A549 (cell line): ENCODE measurements at regions not wholly inside any gene's neighbourhood (a gene's known extent, or its start where the extent isn't known, plus 50 kb on each side); places are given as distances from the start of the nearest gene placed in this dataset.

Experiments
- ATAC-seq, 2 experiments: fragments of 200-7000 bp in 1 of 2; fragments of >200 bp in 1 of 2; cut with Nextera tagmentation in 1 of 2; cut with Tn5 transposase in 1 of 2; 3 replicates each; pipeline versions ENCODE4 v1.8.0 to v1.9.1; 2018 to 2020; ENCODE audit warnings: mild to moderate bottlenecking in 1 of 2, moderate library complexity in 1 of 2
- CTCF ChIA-PET: fragments of 300-600 bp; sonication (Branson Sonifier 250); formaldehyde crosslinking; extraction: SDS; loops from one replicate; lab custom pipeline; 2021; ENCODE audit warnings: antibody characterized with exemption, inconsistent platforms; lab: Yijun Ruan, JAX
- POLR2A ChIA-PET: fragments of 350-600 bp; formaldehyde crosslinking; extraction: SDS; loops from one replicate; lab custom pipeline; 2021; ENCODE audit warnings: antibody characterized with exemption, inconsistent platforms; lab: Yijun Ruan, JAX
- DNase-seq, 2 experiments: peaks; one replicate each; pipeline versions ENCODE4 v3.0.0 to v3.0.0-alpha.2; 2011 to 2016; ENCODE audit warnings: low read depth in 1 of 2, low spot score in 1 of 2
- FAIRE-seq: peaks from 2 replicates; lab custom pipeline; 2011; peaks lifted over from hg19 to GRCh38; lab: Jason Lieb, UNC
- H3K27ac ChIP-seq, 2 experiments: fragments of >200 bp; sonication (Bioruptor Twin); formaldehyde crosslinking; 3 replicates each; pipeline ENCODE4 v1.5.1; 2016 to 2017
- H3K4me1 ChIP-seq: fragments of >200 bp; sonication (Bioruptor Twin); formaldehyde crosslinking; 3 replicates; pipeline ENCODE4 v1.6.1; 2016
- H3K4me2 ChIP-seq: fragments of >200 bp; sonication (Bioruptor Twin); formaldehyde crosslinking; 3 replicates; pipeline ENCODE4 v1.6.1; 2016
- H3K4me3 ChIP-seq: fragments of >200 bp; sonication (Bioruptor Twin); formaldehyde crosslinking; 3 replicates; pipeline ENCODE4 v1.5.1; 2016
- H3K9me3 ChIP-seq: fragments of >200 bp; sonication (Bioruptor Twin); formaldehyde crosslinking; 3 replicates; pipeline ENCODE4 v1.6.1; 2016
- CBX8 ChIP-seq: fragments of 200-600 bp; sonication (generic); IDR thresholded peaks from 2 replicates; pipeline ENCODE4 v1.6.1; 2016
- CHD2 ChIP-seq: fragments of 150-350 bp; IDR thresholded peaks from 2 replicates; pipeline ENCODE4 v1.6.1; 2014; ENCODE audit warnings: low read length; ENCODE audit not compliant: partially characterized antibody
- EP300 ChIP-seq, 2 experiments: fragments of >200 bp; sonication (Bioruptor Twin); formaldehyde crosslinking; IDR thresholded peaks; 2 replicates in 1 of 2; 3 replicates in 1 of 2; pipeline ENCODE4 v1.6.1; 2016 to 2017
- FOXS1 ChIP-seq: fragments of 250-450 bp; sonication (Bioruptor Pico); IDR thresholded peaks from 2 replicates; pipeline ENCODE4 v1.5.0; 2020; ENCODE audit warnings: mild to moderate bottlenecking, moderate library complexity
- GATA3 ChIP-seq: IDR thresholded peaks from 2 replicates; pipeline ENCODE4 v1.6.1; 2012; ENCODE audit warnings: borderline replicate concordance
- HMGXB4 ChIP-seq: fragments of 250-450 bp; sonication (Bioruptor Pico); IDR thresholded peaks from 2 replicates; pipeline ENCODE4 v1.5.0; 2021; ENCODE audit warnings: mild to moderate bottlenecking, moderate library complexity, borderline replicate concordance
- HOXB5 ChIP-seq: fragments of 250-450 bp; sonication (Bioruptor Pico); IDR thresholded peaks from 2 replicates; pipeline ENCODE4 v1.5.0; 2020; ENCODE audit warnings: mild to moderate bottlenecking, moderate library complexity
- JUNB ChIP-seq: fragments of >200 bp; sonication (Bioruptor Twin); formaldehyde crosslinking; IDR thresholded peaks from 2 replicates; pipeline ENCODE4 v1.6.1; 2016
- KDM1A ChIP-seq: fragments of 200-600 bp; sonication (generic); IDR thresholded peaks from 2 replicates; pipeline ENCODE4 v1.6.1; 2016; ENCODE audit warnings: low read depth, mild to moderate bottlenecking
- KDM5A ChIP-seq: fragments of 200-600 bp; sonication (generic); IDR thresholded peaks from 2 replicates; pipeline ENCODE4 v1.6.1; 2016; ENCODE audit warnings: antibody characterized with exemption, mild to moderate bottlenecking
- MAZ ChIP-seq: fragments of 150-350 bp; IDR thresholded peaks from 2 replicates; pipeline ENCODE4 v1.6.1; 2014; ENCODE audit warnings: antibody characterized with exemption, low read depth, low read length, borderline replicate concordance
- MYC ChIP-seq: IDR thresholded peaks from 2 replicates; pipeline ENCODE4 v1.6.1; 2012; ENCODE audit warnings: mild to moderate bottlenecking, inconsistent platforms, low read length, improper control_type of control experiment, borderline replicate concordance
- NPAS2 ChIP-seq: fragments of 250-450 bp; sonication (Bioruptor Pico); IDR thresholded peaks from 2 replicates; pipeline ENCODE4 v1.8.0; 2022; ENCODE audit warnings: mild to moderate bottlenecking, moderate library complexity, borderline replicate concordance
- PHF8 ChIP-seq: fragments of 200-600 bp; sonication (generic); IDR thresholded peaks from 2 replicates; pipeline ENCODE4 v1.6.1; 2016; ENCODE audit warnings: low read depth, mild to moderate bottlenecking, antibody characterized with exemption, moderate library complexity, borderline replicate concordance
- RAD21 ChIP-seq, 2 experiments: fragments of >200 bp in 1 of 2; sonication (Bioruptor Twin) in 1 of 2; formaldehyde crosslinking in 1 of 2; IDR thresholded peaks in 1 of 2; conservative IDR thresholded peaks in 1 of 2; 2 replicates in 1 of 2; 3 replicates in 1 of 2; pipeline ENCODE4 v1.6.1; 2012 to 2018; ENCODE audit warnings: inconsistent platforms in 1 of 2
- RARB ChIP-seq: fragments of 250-450 bp; sonication (Bioruptor Pico); IDR thresholded peaks from 2 replicates; pipeline ENCODE4 v1.8.0; 2021; ENCODE audit warnings: mild to moderate bottlenecking, moderate library complexity
- RCOR1 ChIP-seq: fragments of 150-350 bp; IDR thresholded peaks from 2 replicates; pipeline ENCODE4 v1.6.1; 2014; ENCODE audit warnings: antibody characterized with exemption, low read length, low read depth
- RFX5 ChIP-seq: fragments of 450-650 bp; IDR thresholded peaks from 2 replicates; pipeline ENCODE4 v1.7.1; 2014; ENCODE audit warnings: antibody characterized with exemption, mild to moderate bottlenecking, moderate library complexity
- RNF2 ChIP-seq: fragments of 200-600 bp; sonication (generic); IDR thresholded peaks from 2 replicates; pipeline ENCODE4 v1.6.1; 2016; ENCODE audit warnings: low read depth, mild to moderate bottlenecking, antibody characterized with exemption, moderate library complexity, borderline replicate concordance
- TP53 ChIP-seq: fragments of 250-450 bp; sonication (Bioruptor Pico); IDR thresholded peaks from 2 replicates; pipeline ENCODE4 v1.5.0; 2021; ENCODE audit warnings: mild to moderate bottlenecking, moderate library complexity
- ZC3H11A ChIP-seq: fragments of 450-650 bp; IDR thresholded peaks from 2 replicates; pipeline ENCODE4 v1.6.1; 2014; ENCODE audit warnings: antibody characterized with exemption, mild to moderate bottlenecking
- ZNF302 ChIP-seq: fragments of 250-450 bp; sonication (Bioruptor Pico); IDR thresholded peaks from 2 replicates; pipeline ENCODE4 v1.9.0; 2021; ENCODE audit warnings: inconsistent platforms, mild to moderate bottlenecking, moderate library complexity
- WGBS: methylation state at CpG from one replicate; pipeline ENCODE4 v1.1.6; 2017; ENCODE audit errors: missing lambda C conversion rate; 5-methylcytosine and 5-hydroxymethylcytosine counted together
- TF ChIP-seq, protein P1 (sequence below): fragments of 200-600 bp; sonication (generic); IDR thresholded peaks from 2 replicates; pipeline ENCODE4 v1.6.1; 2016; ENCODE audit warnings: antibody characterized with exemption, mild to moderate bottlenecking, moderate library complexity
- TF ChIP-seq, protein P2 (sequence below): fragments of 250-450 bp; sonication (Bioruptor Pico); IDR thresholded peaks from 2 replicates; pipeline ENCODE4 v1.5.0; 2020; ENCODE audit warnings: low read depth, mild to moderate bottlenecking, moderate library complexity

DNA sequence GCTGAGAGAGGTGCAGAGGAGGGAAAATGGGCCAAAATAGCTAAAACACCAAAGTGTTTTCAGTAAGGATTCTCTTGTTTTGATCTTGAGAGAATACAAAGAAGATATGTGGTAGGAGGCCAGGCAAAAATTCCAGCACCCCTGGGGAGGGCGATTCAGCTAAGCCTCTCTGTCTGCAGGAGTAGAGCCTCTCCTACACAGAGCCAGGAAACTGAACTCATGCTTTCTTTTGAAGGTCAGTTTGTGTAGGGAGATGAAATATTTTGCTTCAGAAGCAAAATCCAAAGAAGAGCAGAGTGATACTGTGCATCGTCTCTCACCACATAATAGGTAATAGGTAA lies 565.0 kb downstream of the FGF9 start:
- H3K4me3 ChIP-seq: no peak overlapping the region
- H3K27ac ChIP-seq: no peak overlapping the region
- H3K4me2 ChIP-seq: no peak overlapping the region
- ChIA-PET CTCF (no interaction called here), POLR2A (no interaction called here)
- 27% methylated on average over 2 of the region's 2 CpGs for WGBS
- FAIRE-seq (no peak), DNase-seq (no peak), ATAC-seq (no peak)
- no peaks in the 10 kb centered on the region for H3K9me3 ChIP-seq
- H3K4me1 ChIP-seq: no peaks in the 10 kb centered on the region
- no peak for TF ChIP-seq EP300 (IDR thresholded peaks at IDR 0.05)
- no peak for TF ChIP-seq RNF2
- TF ChIP-seq, protein P1, sequence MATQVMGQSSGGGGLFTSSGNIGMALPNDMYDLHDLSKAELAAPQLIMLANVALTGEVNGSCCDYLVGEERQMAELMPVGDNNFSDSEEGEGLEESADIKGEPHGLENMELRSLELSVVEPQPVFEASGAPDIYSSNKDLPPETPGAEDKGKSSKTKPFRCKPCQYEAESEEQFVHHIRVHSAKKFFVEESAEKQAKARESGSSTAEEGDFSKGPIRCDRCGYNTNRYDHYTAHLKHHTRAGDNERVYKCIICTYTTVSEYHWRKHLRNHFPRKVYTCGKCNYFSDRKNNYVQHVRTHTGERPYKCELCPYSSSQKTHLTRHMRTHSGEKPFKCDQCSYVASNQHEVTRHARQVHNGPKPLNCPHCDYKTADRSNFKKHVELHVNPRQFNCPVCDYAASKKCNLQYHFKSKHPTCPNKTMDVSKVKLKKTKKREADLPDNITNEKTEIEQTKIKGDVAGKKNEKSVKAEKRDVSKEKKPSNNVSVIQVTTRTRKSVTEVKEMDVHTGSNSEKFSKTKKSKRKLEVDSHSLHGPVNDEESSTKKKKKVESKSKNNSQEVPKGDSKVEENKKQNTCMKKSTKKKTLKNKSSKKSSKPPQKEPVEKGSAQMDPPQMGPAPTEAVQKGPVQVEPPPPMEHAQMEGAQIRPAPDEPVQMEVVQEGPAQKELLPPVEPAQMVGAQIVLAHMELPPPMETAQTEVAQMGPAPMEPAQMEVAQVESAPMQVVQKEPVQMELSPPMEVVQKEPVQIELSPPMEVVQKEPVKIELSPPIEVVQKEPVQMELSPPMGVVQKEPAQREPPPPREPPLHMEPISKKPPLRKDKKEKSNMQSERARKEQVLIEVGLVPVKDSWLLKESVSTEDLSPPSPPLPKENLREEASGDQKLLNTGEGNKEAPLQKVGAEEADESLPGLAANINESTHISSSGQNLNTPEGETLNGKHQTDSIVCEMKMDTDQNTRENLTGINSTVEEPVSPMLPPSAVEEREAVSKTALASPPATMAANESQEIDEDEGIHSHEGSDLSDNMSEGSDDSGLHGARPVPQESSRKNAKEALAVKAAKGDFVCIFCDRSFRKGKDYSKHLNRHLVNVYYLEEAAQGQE: no peak
- no peak for TF ChIP-seq HOXB5
- TF ChIP-seq NPAS2: no peak
- TF ChIP-seq ZNF302 (CRISPR knock-in tag): no peak
- no peak for TF ChIP-seq MAZ
- no peak for TF ChIP-seq CBX8
- TF ChIP-seq RARB (CRISPR knock-in tag): no peak
- TF ChIP-seq, protein P2, sequence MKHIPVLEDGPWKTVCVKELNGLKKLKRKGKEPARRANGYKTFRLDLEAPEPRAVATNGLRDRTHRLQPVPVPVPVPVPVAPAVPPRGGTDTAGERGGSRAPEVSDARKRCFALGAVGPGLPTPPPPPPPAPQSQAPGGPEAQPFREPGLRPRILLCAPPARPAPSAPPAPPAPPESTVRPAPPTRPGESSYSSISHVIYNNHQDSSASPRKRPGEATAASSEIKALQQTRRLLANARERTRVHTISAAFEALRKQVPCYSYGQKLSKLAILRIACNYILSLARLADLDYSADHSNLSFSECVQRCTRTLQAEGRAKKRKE (CRISPR knock-in tag): no peak
- no peak for TF ChIP-seq RAD21 (conservative IDR thresholded peaks at IDR 0.05 in 1 of 2, IDR thresholded peaks at IDR 0.05 in 1 of 2)
- TF ChIP-seq CHD2: no peak
- TF ChIP-seq PHF8: no peak

DNA sequence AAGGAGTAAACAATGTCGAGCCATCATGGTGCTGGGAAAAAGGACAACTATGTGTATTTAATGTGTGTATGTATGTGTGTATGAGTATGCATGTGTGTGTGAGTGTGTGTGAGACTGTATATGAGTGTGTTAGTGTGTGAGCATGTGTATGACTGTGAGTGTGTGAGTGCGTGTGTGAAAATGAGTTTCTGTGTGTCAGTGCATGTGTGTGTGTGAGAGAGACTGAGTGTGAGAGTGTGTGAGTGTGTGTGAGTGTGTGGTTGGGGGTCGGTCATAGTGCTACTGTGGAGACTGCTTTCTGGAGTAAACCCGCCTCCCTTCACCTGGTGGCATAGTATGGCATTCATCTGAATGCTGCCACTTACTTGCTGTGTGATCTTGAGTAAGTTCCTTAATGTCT lies 567.4 kb downstream of the FGF9 start:
- TF ChIP-seq EP300 (IDR thresholded peaks at IDR 0.05) (no peak), HMGXB4 (CRISPR knock-in tag) (no peak), CBX8 (no peak), RCOR1 (no peak), RFX5 (no peak), FOXS1 (CRISPR knock-in tag) (no peak), ZC3H11A (no peak), RNF2 (no peak), TP53 (no peak), GATA3 (no peak), KDM1A (no peak), HOXB5 (no peak), MYC (no peak), JUNB (no peak), KDM5A (no peak), ZNF302 (CRISPR knock-in tag) (no peak)
- Histone ChIP-seq H3K4me1 (no peaks in the 10 kb centered on the region), H3K4me2 (no peak overlapping the region), H3K4me3 (no peak overlapping the region), H3K27ac (no peak overlapping the region), H3K9me3 (no peaks in the 10 kb centered on the region)
- POLR2A ChIA-PET: no interaction called here
- WGBS: 40% methylated on average over 4 of the region's 4 CpGs
- FAIRE-seq (no peak), DNase-seq (no peak), ATAC-seq (no peak)
- CTCF ChIA-PET: no interaction called here
